Astrocyte (in vitro differentiated cells and primary cell): ENCODE measurements at regions not wholly inside any gene's neighbourhood (a gene's known extent, or its start where the extent isn't known, plus 50 kb on each side); places are given as distances from the start of the nearest gene placed in this dataset.
"Not testable (repeated sequence)": the region's sequence is repeated elsewhere in the genome, so short reads cannot be mapped to it uniquely, and the experiment has no call there.

ENCODE experiments used
- DNase-seq: peaks from one replicate; pipeline ENCODE4 v3.0.0-alpha.2; 2010; ENCODE audit warnings: low read depth
- FAIRE-seq: peaks from 2 replicates; lab custom pipeline; 2011; peaks lifted over from hg19 to GRCh38; lab: Jason Lieb, UNC
- H2AFZ ChIP-seq: 2 replicates; pipeline ENCODE4 v1.6.0; 2012; ENCODE audit warnings: low read depth, low read length, inconsistent platforms
- H3K27ac ChIP-seq: 2 replicates; pipeline ENCODE4 v1.5.1; 2011; ENCODE audit warnings: low read depth, low read length, inconsistent platforms
- H3K27me3 ChIP-seq: 2 replicates; pipeline ENCODE4 v1.6.0; 2011; ENCODE audit warnings: low read length, inconsistent platforms; ENCODE audit not compliant: insufficient read depth
- H3K36me3 ChIP-seq: 2 replicates; pipeline ENCODE4 v1.5.1; 2011; ENCODE audit warnings: low read length, inconsistent platforms; ENCODE audit not compliant: insufficient read depth
- H3K4me1 ChIP-seq: 2 replicates; pipeline ENCODE4 v1.5.1; 2011; ENCODE audit warnings: low read length, inconsistent platforms; ENCODE audit not compliant: insufficient read depth
- H3K4me2 ChIP-seq: 2 replicates; pipeline ENCODE4 v1.6.0; 2012; ENCODE audit warnings: low read length, inconsistent platforms
- H3K4me3 ChIP-seq: 2 replicates; pipeline ENCODE4 v1.5.1; 2011; ENCODE audit warnings: low read depth, mild to moderate bottlenecking, low read length, inconsistent platforms; ENCODE audit not compliant: insufficient read depth
- H3K79me2 ChIP-seq: 2 replicates; pipeline ENCODE4 v1.6.0; 2012; ENCODE audit warnings: mild to moderate bottlenecking, low read length, inconsistent platforms; ENCODE audit not compliant: insufficient read depth
- H3K9ac ChIP-seq: 2 replicates; pipeline ENCODE4 v1.6.0; 2012; ENCODE audit warnings: mild to moderate bottlenecking, low read length, inconsistent platforms
- H3K9me3 ChIP-seq: 2 replicates; pipeline ENCODE4 v1.5.1; 2012; ENCODE audit warnings: low read depth, mild to moderate bottlenecking, low read length, inconsistent platforms; ENCODE audit not compliant: insufficient read depth
- H4K20me1 ChIP-seq: 2 replicates; pipeline ENCODE4 v1.6.0; 2012; ENCODE audit warnings: low read length, inconsistent platforms; ENCODE audit not compliant: insufficient read depth
- H3K27ac Mint-ChIP-seq: one replicate; pipeline ENCODE4 v1.8.0; 2021; ENCODE audit warnings: mild to moderate bottlenecking, mixed read lengths; ENCODE audit not compliant: unreplicated experiment
- H3K27me3 Mint-ChIP-seq: one replicate; pipeline ENCODE4 v1.8.0; 2021; ENCODE audit warnings: low read depth, mixed read lengths; ENCODE audit not compliant: unreplicated experiment
- H3K36me3 Mint-ChIP-seq: one replicate; pipeline ENCODE4 v1.8.0; 2021; ENCODE audit warnings: low read depth, mixed read lengths; ENCODE audit not compliant: unreplicated experiment
- H3K4me1 Mint-ChIP-seq: one replicate; pipeline ENCODE4 v1.8.0; 2021; ENCODE audit warnings: low read depth, mixed read lengths; ENCODE audit not compliant: unreplicated experiment
- H3K4me3 Mint-ChIP-seq: one replicate; pipeline ENCODE4 v1.8.0; 2021; ENCODE audit warnings: mild to moderate bottlenecking, moderate library complexity, mixed read lengths; ENCODE audit not compliant: unreplicated experiment
- H3K9me3 Mint-ChIP-seq: one replicate; pipeline ENCODE4 v1.8.0; 2021; ENCODE audit warnings: mild to moderate bottlenecking, mixed read lengths; ENCODE audit not compliant: unreplicated experiment
- EZH2 ChIP-seq: IDR thresholded peaks from 2 replicates; pipeline ENCODE4 v1.6.1; 2012; ENCODE audit warnings: mild to moderate bottlenecking, low read length, inconsistent platforms; ENCODE audit not compliant: insufficient read depth
- TF ChIP-seq, protein P1 (sequence below): IDR thresholded peaks from 2 replicates; pipeline ENCODE4 v1.5.1; 2011; ENCODE audit warnings: low read depth, mild to moderate bottlenecking, inconsistent platforms, low read length, moderate library complexity; ENCODE audit not compliant: insufficient read depth

DNA sequence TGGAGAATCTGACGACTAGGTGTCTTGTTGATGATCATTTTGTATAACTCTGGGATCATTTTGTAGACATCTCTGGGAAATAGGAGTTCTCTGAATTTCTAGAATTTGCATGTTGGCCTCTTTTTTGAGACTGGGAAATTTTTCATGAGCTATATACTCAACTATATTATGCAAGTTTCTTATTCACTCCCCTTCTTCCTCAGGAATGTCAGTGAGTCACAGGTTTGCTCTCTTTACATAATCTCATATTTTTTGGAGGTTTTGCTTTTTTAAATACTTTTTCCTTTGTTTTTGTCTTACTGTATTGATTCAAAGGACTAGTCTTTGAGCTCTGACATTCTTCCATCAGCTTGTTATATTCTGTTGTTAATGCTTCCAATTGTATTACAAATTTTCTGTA is 1324.2 kb downstream of the TECRL start:
- peaks cover 3% of the 10 kb centered on the region for H3K9me3 ChIP-seq
- no peak overlapping the region for H3K4me3 ChIP-seq
- FAIRE-seq (no peak), DNase-seq (no peak)
- TF ChIP-seq, protein P1, sequence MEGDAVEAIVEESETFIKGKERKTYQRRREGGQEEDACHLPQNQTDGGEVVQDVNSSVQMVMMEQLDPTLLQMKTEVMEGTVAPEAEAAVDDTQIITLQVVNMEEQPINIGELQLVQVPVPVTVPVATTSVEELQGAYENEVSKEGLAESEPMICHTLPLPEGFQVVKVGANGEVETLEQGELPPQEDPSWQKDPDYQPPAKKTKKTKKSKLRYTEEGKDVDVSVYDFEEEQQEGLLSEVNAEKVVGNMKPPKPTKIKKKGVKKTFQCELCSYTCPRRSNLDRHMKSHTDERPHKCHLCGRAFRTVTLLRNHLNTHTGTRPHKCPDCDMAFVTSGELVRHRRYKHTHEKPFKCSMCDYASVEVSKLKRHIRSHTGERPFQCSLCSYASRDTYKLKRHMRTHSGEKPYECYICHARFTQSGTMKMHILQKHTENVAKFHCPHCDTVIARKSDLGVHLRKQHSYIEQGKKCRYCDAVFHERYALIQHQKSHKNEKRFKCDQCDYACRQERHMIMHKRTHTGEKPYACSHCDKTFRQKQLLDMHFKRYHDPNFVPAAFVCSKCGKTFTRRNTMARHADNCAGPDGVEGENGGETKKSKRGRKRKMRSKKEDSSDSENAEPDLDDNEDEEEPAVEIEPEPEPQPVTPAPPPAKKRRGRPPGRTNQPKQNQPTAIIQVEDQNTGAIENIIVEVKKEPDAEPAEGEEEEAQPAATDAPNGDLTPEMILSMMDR, result no peak
- no peak for TF ChIP-seq EZH2
- no peak overlapping the region for H3K27ac Mint-ChIP-seq
- no peak overlapping the region for H3K27ac ChIP-seq
- no peaks in the 10 kb centered on the region for H3K27me3 ChIP-seq
- H3K4me1 ChIP-seq, result no peaks in the 10 kb centered on the region
- no peaks in the 10 kb centered on the region for H4K20me1 ChIP-seq
- H3K79me2 ChIP-seq, result no peaks in the 10 kb centered on the region
- no peak overlapping the region for H2AFZ ChIP-seq
- peaks cover 12% of the 10 kb centered on the region for H3K4me1 Mint-ChIP-seq
- H3K36me3 Mint-ChIP-seq, result no peaks in the 10 kb centered on the region
- H3K4me3 Mint-ChIP-seq, result peak overlapping the region; percentile 28
- no peak overlapping the region for H3K9ac ChIP-seq
- H3K4me2 ChIP-seq, result no peak overlapping the region
- no peaks in the 10 kb centered on the region for H3K36me3 ChIP-seq
- H3K27me3 Mint-ChIP-seq, result no peaks in the 10 kb centered on the region
- H3K9me3 Mint-ChIP-seq, result peaks cover 2% of the 10 kb centered on the region

DNA sequence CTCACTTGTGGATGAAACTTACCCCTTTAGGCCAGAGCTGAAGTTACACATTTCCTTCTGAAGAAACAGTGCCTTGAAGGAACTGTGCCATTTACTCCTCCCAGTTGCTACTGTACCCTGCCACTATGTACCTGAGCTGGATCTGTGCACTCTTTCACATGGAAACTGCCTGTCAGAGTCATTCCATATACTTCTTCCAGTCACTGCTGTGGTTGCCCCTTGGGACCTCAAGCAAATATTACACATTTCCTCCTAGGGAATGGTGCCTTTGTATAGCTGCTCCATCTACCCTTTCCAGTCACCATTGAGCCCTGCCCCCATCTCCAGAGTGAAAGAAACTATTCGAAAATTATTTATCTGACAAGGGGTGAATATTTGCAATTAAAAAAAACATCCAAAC is 1328.3 kb downstream of the TECRL start:
- Histone ChIP-seq H3K4me2 (no peak overlapping the region), H2AFZ (no peak overlapping the region), H3K9me3 (peaks cover 3% of the 10 kb centered on the region), H3K9ac (no peak overlapping the region), H3K36me3 (no peaks in the 10 kb centered on the region), H3K79me2 (no peaks in the 10 kb centered on the region), H3K27me3 (no peaks in the 10 kb centered on the region), H3K4me3 (no peak overlapping the region), H4K20me1 (no peaks in the 10 kb centered on the region), H3K27ac (no peak overlapping the region), H3K4me1 (no peaks in the 10 kb centered on the region)
- H3K36me3 Mint-ChIP-seq, result peaks cover 3% of the 10 kb centered on the region
- H3K4me3 Mint-ChIP-seq, result no peak overlapping the region
- TF ChIP-seq EZH2, result no peak
- TF ChIP-seq, protein P1, result no peak
- no peaks in the 10 kb centered on the region for H3K27me3 Mint-ChIP-seq
- H3K27ac Mint-ChIP-seq, result no peak overlapping the region
- peaks cover 5% of the 10 kb centered on the region for H3K9me3 Mint-ChIP-seq
- DNase-seq (no peak), FAIRE-seq (no peak)
- H3K4me1 Mint-ChIP-seq, result peaks cover 32% of the 10 kb centered on the region

DNA sequence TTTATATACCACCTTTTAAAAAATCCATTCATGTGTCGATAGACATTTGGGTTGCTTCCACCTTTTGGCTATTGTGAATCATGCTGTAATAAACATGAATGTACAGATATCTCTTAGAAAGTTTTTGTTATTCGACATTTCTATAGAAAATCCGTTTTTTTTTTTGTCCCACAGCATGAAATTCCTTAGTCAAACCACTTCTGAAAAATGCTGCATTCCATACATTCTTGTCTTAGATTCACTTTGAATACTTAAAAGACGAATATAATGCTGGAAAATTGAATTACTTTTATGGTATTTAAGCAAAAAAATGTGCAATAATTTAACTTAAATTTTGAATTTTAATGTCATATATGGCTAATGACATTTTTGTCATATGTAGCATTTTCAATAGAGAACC is 1345.5 kb downstream of the TECRL start:
- no peak for DNase-seq
- Histone ChIP-seq H3K4me1 (no peaks in the 10 kb centered on the region), H3K4me2 (no peak overlapping the region), H3K9me3 (no peaks in the 10 kb centered on the region), H4K20me1 (no peaks in the 10 kb centered on the region), H2AFZ (no peak overlapping the region), H3K4me3 (no peak overlapping the region), H3K27ac (no peak overlapping the region), H3K79me2 (no peaks in the 10 kb centered on the region), H3K36me3 (no peaks in the 10 kb centered on the region), H3K9ac (no peak overlapping the region), H3K27me3 (no peaks in the 10 kb centered on the region)
- no peak for FAIRE-seq
- Mint-ChIP-seq H3K9me3 (peaks cover 18% of the 10 kb centered on the region), H3K27ac (peak overlapping the region; percentile 9), H3K4me1 (peaks cover 7% of the 10 kb centered on the region), H3K36me3 (peaks cover 1% of the 10 kb centered on the region), H3K27me3 (no peaks in the 10 kb centered on the region), H3K4me3 (no peak overlapping the region)
- TF ChIP-seq, protein P1, result no peak
- TF ChIP-seq EZH2, result no peak

DNA sequence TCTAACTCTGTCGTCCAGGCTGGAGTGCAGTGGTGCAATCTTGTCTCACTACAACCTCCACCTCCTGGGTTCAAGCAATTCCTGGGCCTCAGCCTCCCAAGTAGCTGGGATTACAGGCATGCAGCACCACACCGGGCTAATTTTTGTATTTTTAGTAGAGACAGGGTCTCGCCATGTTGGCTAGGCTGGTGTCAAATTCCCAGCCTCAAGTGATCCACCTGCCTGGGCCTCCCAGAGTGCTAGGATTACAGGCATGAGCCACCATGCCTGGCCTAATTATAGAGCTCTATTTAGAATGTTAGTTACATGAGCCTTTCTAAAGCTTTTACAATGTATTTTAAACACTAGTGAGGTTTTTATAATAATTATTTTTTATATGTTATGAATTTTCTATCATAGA is 1346.4 kb downstream of the TECRL start:
- not testable (repeated sequence) for H3K9me3 ChIP-seq, H3K27ac Mint-ChIP-seq, H3K9ac ChIP-seq, H3K36me3 ChIP-seq, H3K4me1 ChIP-seq, H3K27me3 ChIP-seq, H3K27me3 Mint-ChIP-seq, H3K4me3 Mint-ChIP-seq, DNase-seq, H3K79me2 ChIP-seq, H3K27ac ChIP-seq, H3K4me1 Mint-ChIP-seq, H3K4me2 ChIP-seq, H2AFZ ChIP-seq, H3K36me3 Mint-ChIP-seq, FAIRE-seq, H3K4me3 ChIP-seq, H4K20me1 ChIP-seq
- peaks cover 13% of the 10 kb centered on the region for H3K9me3 Mint-ChIP-seq
